CD14-positive monocyte (primary cell): ENCODE measurements at regions not wholly inside any gene's neighbourhood (a gene's known extent, or its start where the extent isn't known, plus 50 kb on each side); places are given as distances from the start of the nearest gene placed in this dataset.

Experiments used
- DNase-seq, 3 donors: peaks; one replicate each; pipeline ENCODE4 v3.0.0-alpha.2; 2011 to 2022
- H2AFZ ChIP-seq: 2 replicates; pipeline ENCODE4 v1.6.0; 2012; ENCODE audit warnings: mild to moderate bottlenecking, low read depth, low read length, inconsistent platforms; ENCODE audit not compliant: insufficient read depth, poor library complexity, severe bottlenecking
- H3K27ac ChIP-seq, 2 donors: 1 replicate in 1 of 2; 2 replicates in 1 of 2; pipeline ENCODE4 v1.5.1; 2012 to 2013; ENCODE audit warnings: low read length in 2 of 2, control low read depth in 1 of 2, inconsistent platforms in 1 of 2, low read depth in 1 of 2, mild to moderate bottlenecking in 1 of 2
- H3K27me3 ChIP-seq, 2 donors: one replicate each; pipeline versions ENCODE4 v1.6.0 to v1.6.1; 2011 to 2013; ENCODE audit warnings: low read length in 2 of 2; ENCODE audit not compliant: control insufficient read depth in 2 of 2, insufficient read depth in 2 of 2
- H3K36me3 ChIP-seq, 2 donors: replicated peaks in 1 of 2; 1 replicate in 1 of 2; 2 replicates in 1 of 2; pipeline versions ENCODE4 v1.5.1 to v1.6.1; 2012 to 2013; ENCODE audit warnings: low read length in 2 of 2, control low read depth in 1 of 2, inconsistent platforms in 1 of 2, mild to moderate bottlenecking in 1 of 2; ENCODE audit not compliant: insufficient read depth in 2 of 2, control insufficient read depth in 1 of 2
- H3K4me1 ChIP-seq, 2 donors: 1 replicate in 1 of 2; 2 replicates in 1 of 2; pipeline versions ENCODE4 v1.5.1 to v1.6.1; 2012 to 2013; ENCODE audit warnings: low read length in 2 of 2, control low read depth in 1 of 2, inconsistent platforms in 1 of 2, mild to moderate bottlenecking in 1 of 2, moderate library complexity in 1 of 2; ENCODE audit not compliant: insufficient read depth in 2 of 2, control insufficient read depth in 1 of 2
- H3K4me2 ChIP-seq: replicated peaks from 2 replicates; pipeline ENCODE3; 2012; ENCODE audit warnings: low read length, moderate library complexity, mild to moderate bottlenecking; ENCODE audit not compliant: poor library complexity, severe bottlenecking; ENCODE audit errors: extremely low read depth
- H3K4me3 ChIP-seq, 3 experiments: fragments of 200-600 bp in 1 of 3; sonication (generic) in 1 of 3; replicated peaks in 1 of 3; 1 replicate in 2 of 3; 2 replicates in 1 of 3; pipeline ENCODE4 v1.5.1; 2011 to 2013; ENCODE audit warnings: low read length in 3 of 3, mild to moderate bottlenecking in 3 of 3, control low read depth in 2 of 3, low read depth in 2 of 3, inconsistent platforms in 1 of 3, moderate library complexity in 1 of 3
- H3K79me2 ChIP-seq: 2 replicates; pipeline ENCODE4 v1.6.0; 2012; ENCODE audit warnings: mild to moderate bottlenecking, control low read depth, inconsistent platforms, low read length, moderate library complexity; ENCODE audit not compliant: insufficient read depth
- H3K9ac ChIP-seq: 2 replicates; pipeline ENCODE4 v1.6.0; 2017; ENCODE audit warnings: low read length, mild to moderate bottlenecking; ENCODE audit not compliant: insufficient read depth, poor library complexity, severe bottlenecking
- H3K9me3 ChIP-seq, 2 donors: replicated peaks in 1 of 2; 1 replicate in 1 of 2; 2 replicates in 1 of 2; pipeline versions ENCODE4 v1.5.1 to v1.6.1; 2012 to 2013; ENCODE audit warnings: low read length in 2 of 2, control low read depth in 1 of 2; ENCODE audit not compliant: control insufficient read depth in 1 of 2, insufficient read depth in 1 of 2
- H4K20me1 ChIP-seq: 2 replicates; pipeline ENCODE4 v1.6.0; 2012; ENCODE audit warnings: mild to moderate bottlenecking, low read length, control low read depth, moderate library complexity; ENCODE audit not compliant: insufficient read depth
- H3K27ac Mint-ChIP-seq, 7 donors: one replicate each; pipeline ENCODE4 v1.8.0; 2020; ENCODE audit warnings: mild to moderate bottlenecking in 7 of 7, mixed read lengths in 7 of 7, moderate library complexity in 6 of 7, inconsistent platforms in 2 of 7
- H3K27me3 Mint-ChIP-seq, 3 donors: one replicate each; pipeline ENCODE4 v1.8.0; 2021 to 2022; ENCODE audit warnings: low read depth in 3 of 3, mild to moderate bottlenecking in 3 of 3, mixed read lengths in 3 of 3, moderate library complexity in 3 of 3, inconsistent platforms in 1 of 3
- H3K36me3 Mint-ChIP-seq, 2 donors: one replicate each; pipeline ENCODE4 v1.8.0; 2020; ENCODE audit warnings: mixed read lengths in 2 of 2, inconsistent platforms in 1 of 2, mild to moderate bottlenecking in 1 of 2
- H3K4me1 Mint-ChIP-seq: one replicate; pipeline ENCODE4 v1.8.0; 2020; ENCODE audit warnings: mild to moderate bottlenecking, mixed read lengths
- H3K4me3 Mint-ChIP-seq, 2 donors: one replicate each; pipeline ENCODE4 v1.8.0; 2020; ENCODE audit warnings: mild to moderate bottlenecking in 2 of 2, mixed read lengths in 2 of 2, moderate library complexity in 1 of 2
- H3K9me3 Mint-ChIP-seq, 7 donors: one replicate each; pipeline ENCODE4 v1.8.0; 2020 to 2022; ENCODE audit warnings: mixed read lengths in 7 of 7, mild to moderate bottlenecking in 6 of 7, moderate library complexity in 6 of 7, inconsistent platforms in 2 of 7
- CTCF ChIP-seq: fragments of 200-600 bp; IDR thresholded peaks from one replicate; pipeline ENCODE4 v1.8.0; 2022; ENCODE audit warnings: antibody characterized with exemption, mild to moderate bottlenecking
- WGBS: methylation state at CpG from one replicate; pipeline ENCODE4 v1.1.5; 2013; ENCODE audit warnings: missing lambda C conversion rate; ENCODE audit not compliant: insufficient coverage; 5-methylcytosine and 5-hydroxymethylcytosine counted together
- intact Hi-C, 2 donors: fragments of 100-400 bp; cut with micrococcal nuclease; formaldehyde crosslinking; loops; one replicate each; pipeline versions ENCODE4 v1.15.0 to v1.15.1; 2023

- Histone ChIP-seq H3K9ac (no peak overlapping the region), H3K9me3 (no peaks in the 10 kb centered on the region), H3K4me3 (no peak overlapping the region), H4K20me1 (no peaks in the 10 kb centered on the region), H3K79me2 (no peaks in the 10 kb centered on the region), H3K27me3 (no peaks in the 10 kb centered on the region), H2AFZ (no peak overlapping the region), H3K36me3 (no peaks in the 10 kb centered on the region), H3K4me1 (no peaks in the 10 kb centered on the region), H3K4me2 (no peak overlapping the region), H3K27ac (no peak overlapping the region)
- intact Hi-C loops, result no loop called here
- no CpG with 5 or more reads among the region's 3 CpGs for WGBS
- H3K27ac Mint-ChIP-seq, result no peak overlapping the region
- no peak for TF ChIP-seq CTCF
- H3K36me3 Mint-ChIP-seq, result no peaks in the 10 kb centered on the region
- no peak for DNase-seq
- H3K27me3 Mint-ChIP-seq, result peaks cover 0 to 1% (median 0%) of the 10 kb centered on the region in 3 donors
- peaks cover 0 to 2% (median 0%) of the 10 kb centered on the region in 7 donors for H3K9me3 Mint-ChIP-seq
- H3K4me3 Mint-ChIP-seq, result no peak overlapping the region
- peaks cover 3% of the 10 kb centered on the region for H3K4me1 Mint-ChIP-seq
Measured at GRCh38 chrX:140913802-140914501, 88.4 kb upstream of the SPANXB1 start.

- H4K20me1 ChIP-seq, result no peaks in the 10 kb centered on the region
- Mint-ChIP-seq H3K4me3 (no peak overlapping the region), H3K27me3 (peaks cover 0 to 4% (median 0%) of the 10 kb centered on the region in 3 donors), H3K36me3 (no peaks in the 10 kb centered on the region), H3K27ac (no peak overlapping the region), H3K4me1 (peaks cover 3% of the 10 kb centered on the region), H3K9me3 (peaks cover 0 to 4% (median 0%) of the 10 kb centered on the region in 7 donors)
- H2AFZ ChIP-seq, result no peak overlapping the region
- no CpG with 5 or more reads among the region's 1 CpG for WGBS
- no peaks in the 10 kb centered on the region for H3K9me3 ChIP-seq
- no peak overlapping the region for H3K4me3 ChIP-seq
- no peak overlapping the region for H3K4me2 ChIP-seq
- no peak overlapping the region for H3K9ac ChIP-seq
- no peak for TF ChIP-seq CTCF
- no peaks in the 10 kb centered on the region for H3K4me1 ChIP-seq
- no peak for DNase-seq
- no peak overlapping the region for H3K27ac ChIP-seq
- H3K79me2 ChIP-seq, result no peaks in the 10 kb centered on the region
- no peaks in the 10 kb centered on the region for H3K36me3 ChIP-seq
- intact Hi-C loops, result no loop called here
- no peaks in the 10 kb centered on the region for H3K27me3 ChIP-seq
Measured at GRCh38 chrX:140916872-140917271, 85.5 kb upstream of the SPANXB1 start.
